Keratinocyte (primary cell): ENCODE measurements at regions not wholly inside any gene's neighbourhood (a gene's known extent, or its start where the extent isn't known, plus 50 kb on each side); places are given as distances from the start of the nearest gene placed in this dataset.

ENCODE experiments used
- DNase-seq: peaks from one replicate; pipeline ENCODE4 v3.0.0-alpha.2; 2011; ENCODE audit warnings: low read depth, missing footprints, low spot score
- FAIRE-seq: peaks from 2 replicates; lab custom pipeline; 2011; peaks lifted over from hg19 to GRCh38; lab: Jason Lieb, UNC
- H2AFZ ChIP-seq: 2 replicates; pipeline ENCODE4 v1.6.0; 2012; ENCODE audit warnings: low read length, control low read depth, inconsistent platforms; ENCODE audit not compliant: control insufficient read depth
- H3K27ac ChIP-seq: 2 replicates; pipeline ENCODE4 v1.5.1; 2011; ENCODE audit warnings: low read length; ENCODE audit not compliant: control insufficient read depth, insufficient read depth
- H3K27me3 ChIP-seq: 3 replicates; pipeline ENCODE4 v1.6.0; 2011; ENCODE audit warnings: low read length; ENCODE audit not compliant: control insufficient read depth, insufficient read depth; ENCODE audit errors: extremely low read depth
- H3K36me3 ChIP-seq, 2 experiments: 2 replicates in 1 of 2; 3 replicates in 1 of 2; pipeline ENCODE4 v1.5.1; 2011; ENCODE audit warnings: low read length in 2 of 2, mild to moderate bottlenecking in 1 of 2; ENCODE audit not compliant: control insufficient read depth in 2 of 2, insufficient read depth in 2 of 2; ENCODE audit errors: extremely low read depth in 1 of 2
- H3K4me1 ChIP-seq: 3 replicates; pipeline ENCODE4 v1.5.1; 2011; ENCODE audit warnings: low read length; ENCODE audit not compliant: control insufficient read depth, insufficient read depth; ENCODE audit errors: extremely low read depth
- H3K4me2 ChIP-seq: 3 replicates; pipeline ENCODE4 v1.6.0; 2011; ENCODE audit warnings: low read depth, low read length; ENCODE audit not compliant: control insufficient read depth, insufficient read depth; ENCODE audit errors: extremely low read depth
- H3K4me3 ChIP-seq, 3 experiments: fragments of 200-600 bp in 1 of 3; sonication (generic) in 1 of 3; 2 replicates in 2 of 3; 3 replicates in 1 of 3; pipeline ENCODE4 v1.5.1; 2011 to 2016; ENCODE audit warnings: low read length in 3 of 3, mild to moderate bottlenecking in 3 of 3, control low read depth in 2 of 3, inconsistent platforms in 1 of 3, low read depth in 1 of 3, mixed read lengths in 1 of 3, mixed run types in 1 of 3, moderate library complexity in 1 of 3; ENCODE audit not compliant: control insufficient read depth in 2 of 3, insufficient read depth in 2 of 3; ENCODE audit errors: extremely low read depth in 1 of 3
- H3K79me2 ChIP-seq: 2 replicates; pipeline ENCODE4 v1.6.0; 2012; ENCODE audit warnings: low read length; ENCODE audit not compliant: control insufficient read depth, insufficient read depth
- H3K9ac ChIP-seq: 3 replicates; pipeline ENCODE4 v1.6.0; 2011; ENCODE audit warnings: low read length; ENCODE audit not compliant: control insufficient read depth, insufficient read depth; ENCODE audit errors: extremely low read depth
- H3K9me1 ChIP-seq: 3 replicates; pipeline ENCODE4 v1.6.0; 2011; ENCODE audit warnings: low read length; ENCODE audit not compliant: control insufficient read depth, insufficient read depth; ENCODE audit errors: extremely low read depth
- H3K9me3 ChIP-seq: 2 replicates; pipeline ENCODE4 v1.5.1; 2012; ENCODE audit warnings: low read depth, low read length; ENCODE audit not compliant: control insufficient read depth
- H4K20me1 ChIP-seq: 3 replicates; pipeline ENCODE4 v1.6.0; 2011; ENCODE audit warnings: low read length; ENCODE audit not compliant: control insufficient read depth, insufficient read depth; ENCODE audit errors: extremely low read depth
- CTCF ChIP-seq, 3 experiments: IDR thresholded peaks in 1 of 3; conservative IDR thresholded peaks in 1 of 3; optimal IDR thresholded peaks in 1 of 3; 2 replicates in 2 of 3; 3 replicates in 1 of 3; pipeline versions ENCODE3 to v1.5.1; 2011; ENCODE audit warnings: low read length in 3 of 3, mild to moderate bottlenecking in 3 of 3, moderate library complexity in 2 of 3, control low read depth in 1 of 3, inconsistent platforms in 1 of 3; ENCODE audit not compliant: insufficient read depth in 2 of 3; ENCODE audit errors: extremely low read depth in 1 of 3
- EZH2 ChIP-seq: IDR thresholded peaks from one replicate; pipeline ENCODE4 v1.6.1; 2012; ENCODE audit warnings: inconsistent platforms, mild to moderate bottlenecking, low read length, moderate library complexity
- dilution Hi-C: fragments of 300-500 bp; cut with MboI; formaldehyde crosslinking; loops from one replicate; pipeline ENCODE4 v1.7.0; 2020; ENCODE audit warnings: low sequenced_read_pairs; ENCODE audit not compliant: extremely low pct_ligation_motif_present

- no peaks in the 10 kb centered on the region for H3K4me1 ChIP-seq
- no peaks in the 10 kb centered on the region for H4K20me1 ChIP-seq
- peaks cover 4% of the 10 kb centered on the region for H3K9me3 ChIP-seq
- no peak for DNase-seq
- no peak overlapping the region for H3K4me3 ChIP-seq
- H3K27me3 ChIP-seq = no peaks in the 10 kb centered on the region
- no peak overlapping the region for H2AFZ ChIP-seq
- H3K79me2 ChIP-seq = no peaks in the 10 kb centered on the region
- TF ChIP-seq CTCF (optimal IDR thresholded peaks at IDR 0.05 in 1 of 3, IDR thresholded peaks at IDR 0.05 in 1 of 3, conservative IDR thresholded peaks at IDR 0.05 in 1 of 3; ENCODE audit: extremely low read depth in 1 of 3, insufficient read depth in 2 of 3, low read length in 3 of 3) = no peak
- TF ChIP-seq EZH2 = no peak
- no peak overlapping the region for H3K4me2 ChIP-seq
- no peaks in the 10 kb centered on the region for H3K36me3 ChIP-seq
- no peak overlapping the region for H3K27ac ChIP-seq
- dilution Hi-C loops = no loop called here
- no peak for FAIRE-seq
- H3K9me1 ChIP-seq = no peaks in the 10 kb centered on the region
- H3K9ac ChIP-seq = no peak overlapping the region
Measured at GRCh38 chr7:57245206-57245605, 113.0 kb upstream of the ZNF479 start.

GRCh38 chr7:57250801-57251200 is 118.6 kb upstream of the ZNF479 start:
- no peaks in the 10 kb centered on the region for H3K79me2 ChIP-seq
- H3K9me3 ChIP-seq = no peaks in the 10 kb centered on the region
- H2AFZ ChIP-seq = no peak overlapping the region
- H3K9ac ChIP-seq = no peak overlapping the region
- H4K20me1 ChIP-seq = no peaks in the 10 kb centered on the region
- no peak overlapping the region for H3K4me2 ChIP-seq
- H3K4me1 ChIP-seq = no peaks in the 10 kb centered on the region
- dilution Hi-C loops = no loop called here
- no peaks in the 10 kb centered on the region for H3K27me3 ChIP-seq
- no peak overlapping the region for H3K27ac ChIP-seq
- no peak overlapping the region for H3K4me3 ChIP-seq
- TF ChIP-seq EZH2 (no peak), CTCF (optimal IDR thresholded peaks at IDR 0.05 in 1 of 3, IDR thresholded peaks at IDR 0.05 in 1 of 3, conservative IDR thresholded peaks at IDR 0.05 in 1 of 3; ENCODE audit: extremely low read depth in 1 of 3, insufficient read depth in 2 of 3, low read length in 3 of 3) (no peak)
- FAIRE-seq = no peak
- no peaks in the 10 kb centered on the region for H3K36me3 ChIP-seq
- H3K9me1 ChIP-seq = no peaks in the 10 kb centered on the region
- no peak for DNase-seq
